ENCODE measurements at regions not wholly inside any gene's neighbourhood (a gene's known extent, or its start where the extent isn't known, plus 50 kb on each side); places are given as distances from the start of the nearest gene placed in this dataset.
"Not testable (repeated sequence)": the region's sequence is repeated elsewhere in the genome, so short reads cannot be mapped to it uniquely, and the experiment has no call there.

DNA sequence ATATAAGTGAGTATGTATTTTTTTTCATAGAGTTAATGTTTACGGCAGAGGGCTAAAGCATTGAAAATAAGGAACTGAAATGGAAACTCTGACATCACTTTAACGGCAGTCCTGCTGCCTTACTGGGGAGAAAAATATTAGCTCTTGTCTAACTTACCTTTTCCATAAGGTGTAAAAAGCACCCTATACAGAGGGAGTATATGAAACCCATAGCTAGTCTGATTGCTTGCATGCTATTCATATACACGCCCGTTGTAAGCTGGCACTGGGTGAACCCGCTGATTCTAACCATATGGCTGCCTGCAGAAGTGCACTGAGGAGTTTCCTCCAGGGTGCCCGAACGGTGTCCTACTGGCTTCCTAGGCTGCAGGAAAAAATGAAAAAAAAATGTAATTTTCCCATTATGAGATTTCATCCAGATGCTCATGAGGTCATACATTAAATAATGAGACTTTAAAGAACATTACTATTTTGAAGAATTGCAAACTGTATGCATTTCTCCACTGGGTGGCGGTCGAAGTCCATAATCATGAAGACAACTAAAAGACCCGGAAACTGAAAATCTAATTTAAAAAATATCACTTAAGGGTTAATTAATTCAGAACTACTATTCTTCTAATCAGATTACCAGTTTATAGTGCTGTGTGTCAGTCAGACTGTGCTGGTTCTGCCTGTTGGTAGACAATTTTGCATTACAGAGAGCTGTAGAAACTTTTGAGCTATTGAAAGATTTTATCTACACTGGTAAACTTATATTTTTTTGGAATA, 144.7 kb downstream of the ALX1 start:
- peak; percentile 83 for FAIRE-seq
- DNase-seq (ENCODE audit: extremely low spot score, insufficient read length, low read depth) = no peak

GRCh38 chr12:85425349-85425612, 145.3 kb downstream of the ALX1 start:
- no peak for DNase-seq (ENCODE audit: extremely low spot score, insufficient read length, low read depth)
- no peak for FAIRE-seq

- no peak for FAIRE-seq
- no peak for DNase-seq (ENCODE audit: extremely low spot score, insufficient read length, low read depth)
These were observed 145.9 kb downstream of the ALX1 start for GRCh38 chr12:85425926-85426325.

GRCh38 chr12:85433148-85433547, 153.1 kb downstream of the ALX1 start:
- DNase-seq (ENCODE audit: extremely low spot score, insufficient read length, low read depth); FAIRE-seq: not testable (repeated sequence)

DNA sequence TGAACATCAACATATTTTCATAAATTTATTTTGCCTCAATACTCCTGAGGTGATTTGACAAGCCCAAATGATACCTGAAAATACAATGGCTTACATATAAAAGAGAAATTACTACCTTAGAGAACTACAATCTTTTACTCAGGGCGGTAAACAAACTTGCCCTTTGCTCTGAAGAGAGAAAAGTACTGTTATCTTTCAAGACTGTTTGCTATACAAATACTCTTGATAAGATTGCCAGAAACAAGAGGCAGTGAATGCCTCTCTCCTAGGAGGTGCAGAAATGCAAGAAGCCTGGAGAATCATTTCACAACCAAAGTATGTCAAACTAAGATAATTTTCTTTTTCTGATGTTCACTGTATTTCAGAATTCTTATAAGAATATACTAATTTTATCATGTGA, 160.3 kb downstream of the ALX1 start:
- DNase-seq (ENCODE audit: extremely low spot score, insufficient read length, low read depth) = no peak
- no peak for FAIRE-seq

GRCh38 chr12:85441025-85441424, 161.0 kb downstream of the ALX1 start:
- FAIRE-seq = no peak
- no peak for DNase-seq (ENCODE audit: extremely low spot score, insufficient read length, low read depth)

- no peak for FAIRE-seq
- DNase-seq (ENCODE audit: extremely low spot score, insufficient read length, low read depth) = no peak
These were observed 161.7 kb downstream of the ALX1 start for GRCh38 chr12:85441741-85442140.

- DNase-seq (ENCODE audit: extremely low spot score, insufficient read length, low read depth) = no peak
These were observed 165.3 kb downstream of the ALX1 start for GRCh38 chr12:85445060-85445938.

DNA sequence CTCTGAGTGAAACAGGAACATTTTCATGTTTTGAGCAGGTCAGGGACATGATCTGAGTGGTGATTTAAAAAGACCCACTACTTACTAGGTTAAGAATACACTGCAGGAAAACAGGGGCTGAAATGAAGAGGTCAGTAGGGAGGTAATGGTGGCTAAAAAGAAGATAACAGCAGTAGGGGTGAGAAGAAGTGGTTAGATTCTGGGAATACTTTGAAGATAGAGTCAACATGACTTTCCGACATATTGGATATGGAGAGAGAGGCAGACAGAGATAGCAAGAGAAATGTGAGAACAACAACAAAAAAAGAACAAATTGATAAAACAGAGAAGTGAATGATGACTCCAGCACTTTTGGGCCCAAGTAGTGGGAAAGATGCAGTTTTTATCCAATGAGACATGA, 168.0 kb downstream of the ALX1 start:
- FAIRE-seq (no peak), DNase-seq (ENCODE audit: extremely low spot score, insufficient read length, low read depth) (no peak)

More at GRCh38 chr12:85445060-85445938, 165.3 kb downstream of the ALX1 start:
- FAIRE-seq = no peak

DNA sequence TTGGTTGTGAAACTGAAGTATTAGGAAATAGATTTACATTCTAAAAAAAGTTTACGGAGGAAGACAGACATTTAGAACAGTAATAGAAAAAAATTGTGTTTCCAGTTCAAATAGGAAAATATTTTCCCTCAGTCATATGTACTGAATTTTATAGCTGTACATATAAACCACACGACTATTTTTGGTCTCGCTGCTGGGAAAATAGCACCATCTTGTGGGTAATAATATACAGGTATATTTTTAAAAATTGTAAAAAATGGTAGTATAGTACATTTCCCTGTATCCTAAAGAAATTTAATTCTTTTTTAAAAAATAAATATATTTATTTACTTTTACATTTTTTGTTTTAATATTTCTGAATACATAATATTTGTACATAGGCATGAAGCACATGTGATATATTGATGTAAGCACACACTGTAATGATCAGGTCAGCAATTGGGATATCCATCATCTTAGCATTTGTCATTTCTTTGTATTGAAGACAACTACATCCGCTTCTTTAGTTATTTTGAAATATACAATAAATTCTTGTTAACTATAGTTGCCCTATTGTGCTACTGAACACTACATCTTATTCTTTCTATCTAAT, 168.6 kb downstream of the ALX1 start:
- FAIRE-seq (no peak), DNase-seq (ENCODE audit: extremely low spot score, insufficient read length, low read depth) (no peak)

DNA sequence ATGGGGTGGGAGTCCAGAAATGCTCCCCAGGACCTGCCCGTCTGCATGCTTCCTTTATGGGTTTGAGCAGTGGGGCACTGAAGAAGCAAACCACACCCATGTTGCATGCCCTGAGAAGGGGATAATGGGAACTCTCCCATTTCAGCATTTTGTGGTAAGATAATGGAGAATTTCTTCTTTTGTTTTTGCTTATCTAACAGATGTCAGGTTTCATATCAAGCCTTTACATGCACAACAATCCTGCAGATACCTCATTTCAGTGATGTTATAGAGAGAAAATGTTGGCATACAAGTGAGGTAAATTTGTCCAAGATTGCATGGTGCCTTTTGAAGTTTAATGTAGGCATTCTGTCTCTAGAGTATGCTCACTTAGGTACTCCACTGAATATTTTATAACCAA, 177.0 kb downstream of the ALX1 start:
- DNase-seq (ENCODE audit: extremely low spot score, insufficient read length, low read depth) = no peak
- no peak for FAIRE-seq

GRCh38 chr12:85461127-85461526, 181.1 kb downstream of the ALX1 start:
- FAIRE-seq (no peak), DNase-seq (ENCODE audit: extremely low spot score, insufficient read length, low read depth) (no peak)

GRCh38 chr12:85462888-85463287, 182.9 kb downstream of the ALX1 start:
- DNase-seq (ENCODE audit: extremely low spot score, insufficient read length, low read depth) (no peak), FAIRE-seq (no peak)

GRCh38 chr12:85466890-85467289, 186.9 kb downstream of the ALX1 start:
- DNase-seq (ENCODE audit: extremely low spot score, insufficient read length, low read depth) (no peak), FAIRE-seq (no peak)

DNA sequence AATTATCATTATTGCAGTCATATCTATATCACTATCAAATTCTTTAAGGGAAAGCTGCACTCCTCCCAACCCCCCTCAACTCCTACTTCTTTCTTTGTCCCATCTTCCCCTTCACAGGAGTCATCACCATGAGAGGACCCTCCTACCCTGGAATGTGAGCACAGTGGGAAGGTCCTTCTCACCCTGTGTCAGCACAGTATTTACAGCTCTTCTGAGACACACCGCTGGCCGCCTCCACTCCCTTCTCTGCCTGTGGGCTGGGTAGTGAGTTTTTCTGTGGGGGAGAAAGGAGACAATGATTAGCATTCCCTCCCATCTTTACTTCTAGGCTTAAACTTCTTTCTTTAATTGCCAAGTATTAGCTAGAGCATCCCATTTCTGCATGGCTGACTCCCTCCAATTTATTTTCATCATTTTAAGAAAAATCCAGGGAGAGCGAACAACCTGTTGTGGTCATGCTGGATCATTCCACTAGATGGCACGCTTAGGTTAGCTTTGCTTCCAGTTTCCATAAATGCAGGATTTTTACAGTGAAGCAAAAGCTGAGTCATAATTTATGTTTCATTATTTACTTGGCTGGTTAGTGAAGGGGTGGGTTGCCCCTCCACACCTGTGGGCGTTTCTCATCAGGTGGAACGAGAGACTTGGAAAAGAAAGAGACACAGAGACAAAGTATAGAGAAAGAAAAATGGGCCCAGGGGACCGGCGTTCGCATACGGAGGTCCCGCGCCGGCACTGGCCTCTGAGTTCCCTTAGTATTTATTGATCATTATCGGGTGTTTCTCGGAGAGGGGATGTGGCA, 188.5 kb downstream of the ALX1 start:
- DNase-seq (ENCODE audit: extremely low spot score, insufficient read length, low read depth) = peak; percentile 18
- FAIRE-seq = peak; percentile 94

DNA sequence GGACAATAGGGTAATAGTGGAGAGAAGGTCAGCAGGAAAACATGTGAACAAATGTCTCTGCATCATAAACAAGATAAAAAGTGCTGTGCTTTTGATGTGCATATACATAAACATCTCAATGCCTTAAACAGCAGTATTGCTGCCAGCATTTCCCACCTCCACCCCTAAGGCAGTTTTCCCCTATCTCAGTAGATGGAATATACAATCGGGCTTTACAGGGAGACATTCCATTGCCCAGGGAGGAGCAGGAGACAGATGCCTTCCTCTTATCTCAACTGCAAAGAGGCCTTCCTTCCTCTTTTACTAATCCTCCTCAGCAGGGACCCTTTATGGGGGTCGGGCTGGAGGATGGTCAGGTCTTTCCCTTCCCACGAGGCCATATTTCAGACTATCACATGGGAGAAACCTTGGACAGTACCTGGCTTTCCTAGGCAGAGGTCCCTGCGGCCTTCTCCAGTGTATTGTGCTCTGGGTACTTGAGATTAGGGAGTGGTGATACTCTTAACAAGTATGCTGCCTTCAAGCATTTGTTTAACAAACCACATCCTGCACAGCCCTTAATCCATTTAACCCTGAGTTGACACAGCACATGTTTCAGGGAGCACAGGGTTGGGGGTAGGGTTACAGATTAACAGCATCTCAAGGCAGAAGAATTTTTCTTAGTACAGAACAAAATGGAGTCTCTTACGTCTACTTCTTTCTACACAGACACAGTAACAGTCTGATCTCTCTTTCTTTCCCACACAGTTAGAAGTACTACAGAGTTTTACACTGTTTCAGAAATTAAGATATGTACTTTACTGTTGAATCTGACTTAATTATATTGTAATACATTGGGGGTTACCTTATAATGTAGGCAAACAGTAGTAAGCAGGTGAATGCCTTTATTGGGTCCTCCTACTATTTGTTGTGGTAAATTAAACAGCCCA, 189.4 kb downstream of the ALX1 start:
- not testable (repeated sequence) for FAIRE-seq; DNase-seq (ENCODE audit: extremely low spot score, insufficient read length, low read depth)

DNA sequence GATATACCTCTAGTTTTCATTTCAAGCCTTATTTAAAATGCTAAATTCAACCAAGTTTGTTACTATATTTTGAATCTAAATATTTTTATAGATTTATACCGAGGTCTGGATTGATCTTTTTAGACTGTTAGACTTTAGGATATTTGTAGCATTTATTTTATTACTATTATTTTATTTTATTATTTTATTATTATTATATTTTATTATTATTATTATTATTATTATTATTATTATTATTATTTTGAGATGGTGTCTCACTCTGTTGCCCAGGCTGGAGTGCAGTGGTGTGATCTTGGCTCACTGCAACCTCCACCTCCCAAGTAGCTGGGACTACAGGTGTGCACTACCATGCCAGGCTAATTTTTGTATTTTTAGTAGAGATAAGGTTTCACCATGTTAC, 195.3 kb downstream of the ALX1 start:
- not testable (repeated sequence) for DNase-seq (ENCODE audit: extremely low spot score, insufficient read length, low read depth); FAIRE-seq

GRCh38 chr12:85476756-85477155, 196.7 kb downstream of the ALX1 start:
- no peak for DNase-seq (ENCODE audit: extremely low spot score, insufficient read length, low read depth)
- no peak for FAIRE-seq

GRCh38 chr12:85484387-85484786, 204.4 kb downstream of the ALX1 start:
- FAIRE-seq = no peak
- no peak for DNase-seq (ENCODE audit: extremely low spot score, insufficient read length, low read depth)

All from GM18507 (cell line).